Left lung (tissue), 4 donors: ENCODE measurements at regions not wholly inside any gene's neighbourhood (a gene's known extent, or its start where the extent isn't known, plus 50 kb on each side); places are given as distances from the start of the nearest gene placed in this dataset.

ENCODE experiments used
- ATAC-seq: fragments of 200-7000 bp; cut with Tn5 transposase; one replicate; pipeline ENCODE4 v1.9.1; 2020; ENCODE audit warnings: moderate library complexity
- DNase-seq, 4 donors: peaks; one replicate each; pipeline ENCODE4 v3.0.0-alpha.2; 2013 to 2020
- H3K27ac ChIP-seq, 2 donors: fragments of 200-600 bp; sonication (generic) in 1 of 2; one replicate each; pipeline versions ENCODE4 v1.5.0 to v1.8.0; 2020 to 2021
- H3K27me3 ChIP-seq, 2 donors: fragments of 200-600 bp; sonication (generic) in 1 of 2; one replicate each; pipeline versions ENCODE4 v1.5.0 to v1.8.0; 2020 to 2021
- H3K36me3 ChIP-seq, 2 donors: fragments of 200-600 bp; sonication (generic) in 1 of 2; one replicate each; pipeline versions ENCODE4 v1.5.0 to v1.8.0; 2020 to 2021
- H3K4me1 ChIP-seq, 2 donors: fragments of 200-600 bp; one replicate each; pipeline ENCODE4 v1.8.0; 2021
- H3K4me3 ChIP-seq, 2 donors: fragments of 200-600 bp; sonication (generic) in 1 of 2; one replicate each; pipeline versions ENCODE4 v1.5.0 to v1.8.0; 2020 to 2021; ENCODE audit warnings: mild to moderate bottlenecking in 1 of 2
- H3K9me3 ChIP-seq, 2 donors: fragments of 200-600 bp; sonication (generic) in 1 of 2; one replicate each; pipeline versions ENCODE4 v1.5.0 to v1.8.0; 2020 to 2021
- intact Hi-C, 2 donors: fragments of 100-400 bp; cut with DNase I; formaldehyde crosslinking; loops; one replicate each; pipeline versions ENCODE4 v1.11.2 to v1.14.2; 2022
- TF ChIP-seq, protein P1 (sequence below), 2 donors: fragments of 200-600 bp; sonication (generic) in 1 of 2; IDR thresholded peaks; one replicate each; pipeline versions ENCODE4 v1.5.0 to v1.8.0; 2021; ENCODE audit warnings: antibody characterized with exemption in 2 of 2
- donor health status: DM: no; HTN: yes; CAD: no.
- donor health status: DM: no; HTN: no; CAD: no.

DNA sequence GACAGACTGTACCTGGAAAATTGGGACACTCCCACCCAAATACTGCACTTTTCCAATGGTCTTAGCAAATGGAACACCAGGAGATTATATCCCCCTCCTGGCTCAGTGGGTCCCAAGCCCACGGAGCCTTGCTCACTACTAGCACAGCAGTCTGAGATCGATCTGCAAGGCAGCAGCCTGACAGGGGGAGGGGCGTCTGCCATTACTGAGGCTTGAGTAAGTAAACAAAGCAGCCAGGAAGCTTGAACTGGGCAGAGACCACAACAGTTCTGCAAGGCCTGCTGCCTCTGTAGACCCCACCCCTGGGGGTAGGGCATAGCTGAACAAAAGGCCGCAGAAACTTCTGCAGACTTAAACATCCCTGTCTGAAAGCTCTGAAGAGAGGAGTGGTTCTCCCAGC lies 260.0 kb upstream of the ST8SIA4 start:
- TF ChIP-seq, protein P1, sequence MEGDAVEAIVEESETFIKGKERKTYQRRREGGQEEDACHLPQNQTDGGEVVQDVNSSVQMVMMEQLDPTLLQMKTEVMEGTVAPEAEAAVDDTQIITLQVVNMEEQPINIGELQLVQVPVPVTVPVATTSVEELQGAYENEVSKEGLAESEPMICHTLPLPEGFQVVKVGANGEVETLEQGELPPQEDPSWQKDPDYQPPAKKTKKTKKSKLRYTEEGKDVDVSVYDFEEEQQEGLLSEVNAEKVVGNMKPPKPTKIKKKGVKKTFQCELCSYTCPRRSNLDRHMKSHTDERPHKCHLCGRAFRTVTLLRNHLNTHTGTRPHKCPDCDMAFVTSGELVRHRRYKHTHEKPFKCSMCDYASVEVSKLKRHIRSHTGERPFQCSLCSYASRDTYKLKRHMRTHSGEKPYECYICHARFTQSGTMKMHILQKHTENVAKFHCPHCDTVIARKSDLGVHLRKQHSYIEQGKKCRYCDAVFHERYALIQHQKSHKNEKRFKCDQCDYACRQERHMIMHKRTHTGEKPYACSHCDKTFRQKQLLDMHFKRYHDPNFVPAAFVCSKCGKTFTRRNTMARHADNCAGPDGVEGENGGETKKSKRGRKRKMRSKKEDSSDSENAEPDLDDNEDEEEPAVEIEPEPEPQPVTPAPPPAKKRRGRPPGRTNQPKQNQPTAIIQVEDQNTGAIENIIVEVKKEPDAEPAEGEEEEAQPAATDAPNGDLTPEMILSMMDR (IDR thresholded peaks at IDR 0.05) = no peak
- no peaks in the 10 kb centered on the region for H3K27me3 ChIP-seq
- DNase-seq = peak in 1 of 4 donors; percentile 12
- no peak overlapping the region for H3K4me3 ChIP-seq
- intact Hi-C loops = no loop called here
- no peaks in the 10 kb centered on the region for H3K4me1 ChIP-seq
- no peak overlapping the region for H3K27ac ChIP-seq
- H3K36me3 ChIP-seq = no peaks in the 10 kb centered on the region
- ATAC-seq = no peak
- H3K9me3 ChIP-seq = no peaks in the 10 kb centered on the region

DNA sequence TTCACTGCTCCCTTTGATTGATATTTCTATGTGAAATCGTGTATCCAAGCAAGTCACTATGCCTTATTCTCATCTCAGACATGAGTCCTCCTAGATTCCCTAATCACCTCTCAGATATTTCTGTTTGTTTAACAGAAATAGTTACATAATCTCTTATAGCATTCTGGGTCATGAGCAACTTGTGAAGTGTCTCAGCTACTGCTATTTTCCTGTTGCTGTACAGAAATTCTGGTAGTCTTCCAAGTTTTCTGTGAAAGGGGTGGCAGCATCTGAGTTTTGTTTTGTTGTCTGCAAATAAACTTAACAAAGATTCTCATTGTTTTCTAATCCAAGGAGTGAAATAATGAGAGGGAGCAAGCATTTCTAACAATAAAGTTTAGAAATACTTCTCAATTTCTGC lies 256.9 kb upstream of the ST8SIA4 start:
- Histone ChIP-seq H3K4me3 (no peak overlapping the region), H3K27ac (no peak overlapping the region), H3K4me1 (no peaks in the 10 kb centered on the region), H3K36me3 (no peaks in the 10 kb centered on the region), H3K27me3 (no peaks in the 10 kb centered on the region), H3K9me3 (no peaks in the 10 kb centered on the region)
- intact Hi-C loops = no loop called here
- TF ChIP-seq, protein P1 (IDR thresholded peaks at IDR 0.05) = no peak
- DNase-seq (no peak), ATAC-seq (peak; percentile 33)

DNA sequence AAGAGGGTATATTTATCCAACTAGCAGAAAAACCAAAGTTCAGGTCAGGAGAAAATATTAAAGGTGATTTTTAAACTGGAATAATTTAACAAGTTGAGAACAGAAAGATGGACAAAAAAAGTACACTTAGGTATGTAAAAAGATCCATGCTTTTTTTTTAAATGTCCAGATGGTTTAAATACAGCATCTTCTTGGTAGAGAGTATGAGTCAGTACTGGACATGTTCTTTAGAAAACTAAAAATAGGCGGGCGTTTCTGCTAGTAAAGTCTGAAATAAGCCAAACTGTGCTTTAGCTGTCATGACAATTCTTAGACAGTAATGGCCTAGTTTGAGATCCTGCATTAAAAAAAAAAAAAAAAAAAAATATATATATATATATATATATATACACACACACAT lies 255.9 kb upstream of the ST8SIA4 start:
- ATAC-seq = no peak
- Histone ChIP-seq H3K4me3 (no peak overlapping the region), H3K36me3 (no peaks in the 10 kb centered on the region), H3K27ac (no peak overlapping the region), H3K9me3 (no peaks in the 10 kb centered on the region), H3K4me1 (no peaks in the 10 kb centered on the region), H3K27me3 (no peaks in the 10 kb centered on the region)
- DNase-seq = no peak
- TF ChIP-seq, protein P1 (IDR thresholded peaks at IDR 0.05) = no peak
- intact Hi-C loops = no loop called here

DNA sequence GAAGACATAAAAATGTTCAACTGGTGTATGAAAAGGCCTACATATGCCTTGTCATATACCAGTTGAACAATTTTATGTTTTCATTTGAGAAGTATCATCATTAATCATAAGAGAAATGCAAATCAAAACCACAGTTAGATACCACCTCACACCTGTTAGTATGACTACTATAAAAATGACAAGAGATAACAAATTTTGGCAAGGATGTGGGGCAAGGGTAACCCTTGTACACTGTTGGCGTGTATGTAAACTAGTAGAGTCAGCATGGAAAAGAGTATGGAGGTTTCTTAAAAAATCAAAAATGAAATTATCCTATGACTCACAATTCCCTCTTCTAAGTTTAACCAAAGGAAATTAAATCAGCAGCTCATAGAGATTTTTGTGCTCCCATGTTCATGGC lies 250.4 kb upstream of the ST8SIA4 start:
- TF ChIP-seq, protein P1 (IDR thresholded peaks at IDR 0.05) = no peak
- H3K9me3 ChIP-seq = no peaks in the 10 kb centered on the region
- no peaks in the 10 kb centered on the region for H3K36me3 ChIP-seq
- intact Hi-C loops = no loop called here
- H3K4me3 ChIP-seq = no peak overlapping the region
- no peak for DNase-seq
- no peaks in the 10 kb centered on the region for H3K4me1 ChIP-seq
- no peaks in the 10 kb centered on the region for H3K27me3 ChIP-seq
- no peak overlapping the region for H3K27ac ChIP-seq
- ATAC-seq = no peak

DNA sequence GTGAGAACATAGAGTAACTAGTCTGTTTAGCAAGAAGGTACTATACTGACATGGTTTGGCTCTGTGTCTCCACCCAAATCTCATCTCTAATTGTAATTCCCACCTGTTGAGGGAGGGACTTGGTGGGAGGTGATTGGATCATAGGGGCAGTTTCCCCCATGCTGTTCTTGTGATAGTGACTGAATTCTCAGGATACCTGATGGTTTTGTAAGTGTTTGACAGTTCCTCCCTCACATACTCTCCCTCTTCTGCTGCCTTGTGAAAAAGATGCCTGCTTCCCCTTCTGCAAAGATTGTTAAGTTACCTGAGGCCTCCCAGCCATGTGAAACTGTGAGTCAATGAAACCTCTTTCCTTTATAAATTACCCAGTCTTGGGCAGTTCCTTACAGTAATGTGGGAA lies 240.4 kb upstream of the ST8SIA4 start:
- intact Hi-C loops = no loop called here
- TF ChIP-seq, protein P1 (IDR thresholded peaks at IDR 0.05) = no peak
- Histone ChIP-seq H3K4me3 (no peak overlapping the region), H3K36me3 (no peaks in the 10 kb centered on the region), H3K4me1 (no peaks in the 10 kb centered on the region), H3K27me3 (no peaks in the 10 kb centered on the region), H3K9me3 (peaks cover 0 to 4% of the 10 kb centered on the region in 2 donors), H3K27ac (no peak overlapping the region)
- ATAC-seq (no peak), DNase-seq (no peak)
